Fibroblast of the conjunctiva (primary cell): ENCODE measurements at regions not wholly inside any gene's neighbourhood (a gene's known extent, or its start where the extent isn't known, plus 50 kb on each side); places are given as distances from the start of the nearest gene placed in this dataset.
A peak's percentile ranks its signal among the peaks of the same experiment; 100 is the strongest.
"Not testable (repeated sequence)": the region's sequence is repeated elsewhere in the genome, so short reads cannot be mapped to it uniquely, and the experiment has no call there.

ENCODE experiments used
- DNase-seq: peaks from one replicate; pipeline ENCODE4 v3.0.0-alpha.2; 2010; ENCODE audit warnings: low read depth

GRCh38 chr12:85574291-85574690, 261.9 kb downstream of the RASSF9 start:
- DNase-seq, result no peak

GRCh38 chr12:85575120-85576096, 260.8 kb downstream of the RASSF9 start:
- peak; percentile 42 for DNase-seq

GRCh38 chr12:85580562-85581168, 255.5 kb downstream of the RASSF9 start:
- DNase-seq, result no peak

GRCh38 chr12:85587158-85587557, 249.1 kb downstream of the RASSF9 start:
- no peak for DNase-seq

DNA sequence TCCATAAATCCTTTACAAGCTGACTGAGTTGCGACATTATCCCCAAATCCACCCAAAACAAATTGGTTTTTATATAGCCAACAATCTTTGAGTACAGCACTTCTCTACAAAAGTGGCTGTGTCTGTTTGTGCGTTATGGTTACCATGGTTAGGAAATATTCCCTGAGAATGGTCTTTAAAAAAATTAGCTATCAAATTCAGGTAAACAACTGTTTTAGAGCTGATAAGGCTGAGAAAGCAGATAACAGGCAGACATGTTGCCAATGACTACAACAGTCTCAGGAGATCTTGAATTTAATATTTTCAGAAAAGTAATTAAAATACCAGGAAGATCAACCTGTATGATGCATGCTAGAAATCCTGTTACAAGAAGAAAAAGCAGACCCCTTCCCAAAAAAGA, 248.0 kb downstream of the RASSF9 start:
- no peak for DNase-seq

DNA sequence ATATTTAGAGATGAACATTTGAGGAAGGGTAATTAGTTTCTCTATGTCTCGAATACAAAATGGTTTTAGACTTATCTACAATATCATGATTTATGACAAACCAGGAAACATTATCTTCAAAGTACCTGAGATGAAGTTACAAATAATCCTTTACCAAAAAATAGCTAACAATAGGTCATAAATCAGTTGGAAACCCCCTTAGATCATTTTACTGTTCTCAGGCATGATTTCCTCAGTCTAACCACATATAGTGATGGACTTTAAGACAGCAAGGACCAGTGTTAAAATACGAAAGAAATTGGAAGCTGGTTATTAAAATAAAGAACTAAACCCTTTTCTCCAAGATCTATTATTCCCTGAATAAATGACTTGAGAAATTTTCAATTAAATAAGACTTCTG, 235.4 kb downstream of the RASSF9 start:
- DNase-seq, result no peak

GRCh38 chr12:85603556-85603955, 232.7 kb downstream of the RASSF9 start:
- DNase-seq, result no peak

GRCh38 chr12:85606455-85606854, 229.8 kb downstream of the RASSF9 start:
- no peak for DNase-seq

- DNase-seq, result no peak
Measured at GRCh38 chr12:85609778-85610177, 226.4 kb downstream of the RASSF9 start.

- DNase-seq, result no peak
Measured at GRCh38 chr12:85610194-85610593, 226.0 kb downstream of the RASSF9 start.

GRCh38 chr12:85616201-85616600, 220.0 kb downstream of the RASSF9 start:
- DNase-seq, result no peak

DNA sequence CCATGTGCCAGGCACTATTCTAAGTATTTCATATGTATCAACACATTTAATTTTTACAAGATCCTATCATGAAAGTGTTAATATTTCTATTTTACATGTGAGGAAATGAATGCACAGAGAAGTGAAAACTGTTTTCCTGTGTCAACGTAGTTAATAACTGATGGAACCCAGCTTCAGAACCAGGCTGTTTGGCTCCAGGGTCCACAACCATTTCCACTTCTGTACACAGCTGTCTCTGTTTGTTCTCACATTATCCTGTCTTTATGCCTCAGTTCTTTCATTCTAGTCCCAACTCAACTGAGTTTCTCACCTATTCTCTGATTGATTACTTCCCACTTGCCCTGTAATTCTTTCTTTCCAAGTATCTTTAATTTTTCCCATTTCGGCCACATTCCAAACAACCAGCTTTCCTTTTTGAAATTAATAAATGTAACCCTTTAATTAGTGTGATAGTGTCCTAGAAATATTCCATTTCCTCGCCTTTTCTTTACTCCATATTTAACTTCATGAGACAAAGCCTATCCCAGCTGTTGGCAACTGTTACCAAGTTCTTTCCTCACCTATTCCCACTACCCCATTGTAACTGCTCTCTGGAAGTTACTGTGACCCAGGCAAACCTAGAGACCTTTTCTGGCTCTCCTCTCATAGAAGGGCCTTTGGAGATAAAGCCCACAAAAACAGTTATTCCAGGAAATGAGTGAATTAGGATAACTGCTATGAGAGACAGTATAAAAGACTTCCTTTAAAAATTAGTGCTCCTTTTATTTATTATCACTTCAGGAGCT, 218.7 kb downstream of the RASSF9 start:
- no peak for DNase-seq

- DNase-seq, result no peak
Measured at GRCh38 chr12:85621041-85621440, 215.2 kb downstream of the RASSF9 start.

DNA sequence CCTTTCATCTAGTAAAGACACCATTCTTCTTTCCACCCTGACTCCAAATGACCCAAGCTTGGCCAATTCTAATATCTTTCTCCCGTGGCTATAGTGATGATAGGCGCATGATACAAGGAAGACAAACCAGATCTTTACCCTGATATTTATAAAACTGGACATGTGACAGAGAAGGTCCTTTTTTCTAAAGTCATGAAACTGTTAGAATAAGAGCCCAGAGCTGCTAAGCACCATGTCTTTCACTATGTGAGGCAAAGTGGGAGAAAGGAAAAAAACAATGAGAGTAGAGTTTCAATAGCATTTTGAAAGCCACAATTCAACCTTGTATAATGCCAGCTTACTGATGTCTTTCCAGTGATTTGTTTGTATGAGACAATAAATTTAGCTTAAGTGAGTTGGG, 212.4 kb downstream of the RASSF9 start:
- no peak for DNase-seq

- DNase-seq, result no peak
Measured at GRCh38 chr12:85625467-85625866, 210.7 kb downstream of the RASSF9 start.

- DNase-seq, result peak; percentile 44
Measured at GRCh38 chr12:85626001-85626783, 210.0 kb downstream of the RASSF9 start.

DNA sequence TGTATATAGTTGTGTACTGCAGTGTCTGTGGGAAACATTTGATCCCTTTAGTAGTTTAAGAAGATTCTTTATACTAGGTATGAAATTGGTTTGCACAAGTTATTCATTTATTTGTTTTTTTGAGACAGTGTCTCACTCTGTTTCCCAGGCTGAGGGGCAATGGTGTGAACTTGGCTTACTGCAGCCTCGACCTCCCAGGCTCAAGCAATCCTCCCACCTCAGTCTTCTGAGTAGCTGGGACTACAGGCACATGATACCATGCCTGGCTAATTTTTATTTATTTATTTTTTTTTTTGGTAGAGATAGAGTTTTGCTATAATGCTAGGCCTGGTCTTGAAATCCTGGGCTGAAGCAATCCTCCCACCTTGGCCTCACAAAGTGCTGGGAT, 209.4 kb downstream of the RASSF9 start:
- no peak for DNase-seq

DNA sequence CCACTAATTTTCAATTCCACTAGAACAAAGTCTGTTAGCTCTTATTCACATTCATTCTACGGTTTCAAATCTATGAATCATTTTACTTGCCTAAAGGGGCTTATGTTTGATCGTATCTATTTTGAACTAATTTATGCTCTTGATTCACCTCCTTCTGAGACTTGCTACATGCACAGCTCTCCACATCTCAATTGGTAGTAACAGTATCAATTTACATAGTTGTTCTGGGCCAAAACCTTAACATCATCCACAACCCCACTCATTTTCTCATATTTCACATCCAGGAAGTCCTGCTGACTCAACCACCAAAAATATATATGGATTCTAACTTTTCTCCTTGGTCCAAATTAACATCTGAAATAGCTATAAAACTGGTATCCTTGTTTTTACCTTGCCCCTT, 208.6 kb downstream of the RASSF9 start:
- peak; percentile 49 for DNase-seq

GRCh38 chr12:85628562-85628961, 207.6 kb downstream of the RASSF9 start:
- DNase-seq, result not testable (repeated sequence)

DNA sequence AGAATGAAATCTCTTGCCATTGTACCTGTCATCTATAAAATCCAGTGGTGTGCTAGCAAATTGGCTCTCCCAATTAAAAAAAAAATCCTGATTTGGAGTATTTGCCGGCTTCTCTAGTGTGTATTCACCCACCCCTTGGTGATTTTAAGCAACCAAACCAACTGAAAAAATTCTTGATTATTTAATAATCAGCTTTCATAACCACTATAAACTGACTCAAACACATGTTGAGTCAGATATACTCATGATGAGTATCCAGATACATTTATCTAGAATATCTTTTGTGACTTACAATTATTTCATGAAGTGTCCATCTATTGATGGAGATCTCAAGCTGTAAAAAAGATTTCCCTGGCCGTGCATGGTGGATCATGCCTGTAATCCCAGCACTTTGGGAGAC, 205.4 kb downstream of the RASSF9 start:
- no peak for DNase-seq

GRCh38 chr12:85632390-85632789, 203.8 kb downstream of the RASSF9 start:
- no peak for DNase-seq

- no peak for DNase-seq
Measured at GRCh38 chr12:85633491-85633890, 202.7 kb downstream of the RASSF9 start.
